ENCODE measurements at regions not wholly inside any gene's neighbourhood (a gene's known extent, or its start where the extent isn't known, plus 50 kb on each side); places are given as distances from the start of the nearest gene placed in this dataset.

DNA sequence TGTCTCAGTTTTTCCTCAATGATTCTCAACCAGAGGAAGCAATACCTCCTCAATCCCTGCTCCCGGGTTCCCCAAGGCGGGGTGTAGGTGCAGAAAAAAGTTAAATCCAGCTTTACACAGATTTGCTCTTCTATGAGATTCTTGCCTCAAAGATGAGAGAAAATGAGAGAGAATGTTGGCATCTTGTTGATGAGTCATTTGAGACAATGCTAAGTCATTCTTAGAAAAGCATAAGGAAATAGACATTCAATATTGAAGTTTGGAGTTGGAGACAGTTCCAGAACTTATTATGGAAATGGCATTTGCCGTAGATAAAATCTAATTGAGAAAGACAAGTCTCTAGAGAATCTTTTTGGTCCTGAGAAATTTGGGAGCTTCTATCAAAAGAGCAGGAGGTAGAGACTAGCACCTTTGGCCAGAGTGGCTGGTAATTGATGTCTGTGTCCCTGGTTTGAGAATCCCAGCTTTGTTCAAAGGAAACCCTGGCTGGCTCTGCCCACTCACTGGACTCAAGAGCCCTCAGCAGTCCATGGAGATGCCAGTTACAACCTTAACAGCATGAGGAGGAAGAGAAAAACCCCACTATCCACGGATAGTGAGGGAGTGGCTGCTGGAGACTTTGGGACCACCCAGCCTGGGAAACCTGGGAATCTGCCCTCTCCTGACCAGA, 181.2 kb downstream of the FAM124B start:
- TF ChIP-seq, protein P1, sequence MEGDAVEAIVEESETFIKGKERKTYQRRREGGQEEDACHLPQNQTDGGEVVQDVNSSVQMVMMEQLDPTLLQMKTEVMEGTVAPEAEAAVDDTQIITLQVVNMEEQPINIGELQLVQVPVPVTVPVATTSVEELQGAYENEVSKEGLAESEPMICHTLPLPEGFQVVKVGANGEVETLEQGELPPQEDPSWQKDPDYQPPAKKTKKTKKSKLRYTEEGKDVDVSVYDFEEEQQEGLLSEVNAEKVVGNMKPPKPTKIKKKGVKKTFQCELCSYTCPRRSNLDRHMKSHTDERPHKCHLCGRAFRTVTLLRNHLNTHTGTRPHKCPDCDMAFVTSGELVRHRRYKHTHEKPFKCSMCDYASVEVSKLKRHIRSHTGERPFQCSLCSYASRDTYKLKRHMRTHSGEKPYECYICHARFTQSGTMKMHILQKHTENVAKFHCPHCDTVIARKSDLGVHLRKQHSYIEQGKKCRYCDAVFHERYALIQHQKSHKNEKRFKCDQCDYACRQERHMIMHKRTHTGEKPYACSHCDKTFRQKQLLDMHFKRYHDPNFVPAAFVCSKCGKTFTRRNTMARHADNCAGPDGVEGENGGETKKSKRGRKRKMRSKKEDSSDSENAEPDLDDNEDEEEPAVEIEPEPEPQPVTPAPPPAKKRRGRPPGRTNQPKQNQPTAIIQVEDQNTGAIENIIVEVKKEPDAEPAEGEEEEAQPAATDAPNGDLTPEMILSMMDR (conservative IDR thresholded peaks at IDR 0.05; ENCODE audit: low read depth in 2 of 2), result no peak
- TF ChIP-seq EZH2 (IDR thresholded peaks at IDR 0.05; ENCODE audit: low read depth, unreplicated experiment) (no peak), POLR2AphosphoS5 (IDR thresholded peaks at IDR 0.05; ENCODE audit: low read depth) (no peak), EZH2phosphoT487 (IDR thresholded peaks at IDR 0.05; ENCODE audit: unreplicated experiment) (no peak), JUNB (IDR thresholded peaks at IDR 0.05; ENCODE audit: unreplicated experiment) (no peak), CREB1 (CRISPR knock-in tag; IDR thresholded peaks at IDR 0.05; ENCODE audit: low read depth) (no peak), ZNF331 (CRISPR knock-in tag; IDR thresholded peaks at IDR 0.05; ENCODE audit: low read depth) (no peak)
- TF ChIP-seq, protein P2, sequence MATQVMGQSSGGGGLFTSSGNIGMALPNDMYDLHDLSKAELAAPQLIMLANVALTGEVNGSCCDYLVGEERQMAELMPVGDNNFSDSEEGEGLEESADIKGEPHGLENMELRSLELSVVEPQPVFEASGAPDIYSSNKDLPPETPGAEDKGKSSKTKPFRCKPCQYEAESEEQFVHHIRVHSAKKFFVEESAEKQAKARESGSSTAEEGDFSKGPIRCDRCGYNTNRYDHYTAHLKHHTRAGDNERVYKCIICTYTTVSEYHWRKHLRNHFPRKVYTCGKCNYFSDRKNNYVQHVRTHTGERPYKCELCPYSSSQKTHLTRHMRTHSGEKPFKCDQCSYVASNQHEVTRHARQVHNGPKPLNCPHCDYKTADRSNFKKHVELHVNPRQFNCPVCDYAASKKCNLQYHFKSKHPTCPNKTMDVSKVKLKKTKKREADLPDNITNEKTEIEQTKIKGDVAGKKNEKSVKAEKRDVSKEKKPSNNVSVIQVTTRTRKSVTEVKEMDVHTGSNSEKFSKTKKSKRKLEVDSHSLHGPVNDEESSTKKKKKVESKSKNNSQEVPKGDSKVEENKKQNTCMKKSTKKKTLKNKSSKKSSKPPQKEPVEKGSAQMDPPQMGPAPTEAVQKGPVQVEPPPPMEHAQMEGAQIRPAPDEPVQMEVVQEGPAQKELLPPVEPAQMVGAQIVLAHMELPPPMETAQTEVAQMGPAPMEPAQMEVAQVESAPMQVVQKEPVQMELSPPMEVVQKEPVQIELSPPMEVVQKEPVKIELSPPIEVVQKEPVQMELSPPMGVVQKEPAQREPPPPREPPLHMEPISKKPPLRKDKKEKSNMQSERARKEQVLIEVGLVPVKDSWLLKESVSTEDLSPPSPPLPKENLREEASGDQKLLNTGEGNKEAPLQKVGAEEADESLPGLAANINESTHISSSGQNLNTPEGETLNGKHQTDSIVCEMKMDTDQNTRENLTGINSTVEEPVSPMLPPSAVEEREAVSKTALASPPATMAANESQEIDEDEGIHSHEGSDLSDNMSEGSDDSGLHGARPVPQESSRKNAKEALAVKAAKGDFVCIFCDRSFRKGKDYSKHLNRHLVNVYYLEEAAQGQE (IDR thresholded peaks at IDR 0.05; ENCODE audit: unreplicated experiment), result no peak
